SK-N-SH treated with all-trans-retinoic acid at 6 μM for 48 hours (cell line): ENCODE measurements at regions not wholly inside any gene's neighbourhood (a gene's known extent, or its start where the extent isn't known, plus 50 kb on each side); places are given as distances from the start of the nearest gene placed in this dataset.

ENCODE experiments used
- ESRRG ChIP-seq: fragments of 250-450 bp; sonication (Bioruptor Pico); IDR thresholded peaks from 2 replicates; pipeline ENCODE4 v1.6.1; 2021; ENCODE audit warnings: mild to moderate bottlenecking
- RARB ChIP-seq: fragments of 250-450 bp; sonication (Bioruptor Pico); IDR thresholded peaks from 2 replicates; pipeline ENCODE4 v1.8.0; 2021; ENCODE audit warnings: mild to moderate bottlenecking, moderate library complexity
- ZC3H10 ChIP-seq: fragments of 250-450 bp; sonication (Bioruptor Pico); IDR thresholded peaks from 2 replicates; pipeline ENCODE4 v1.5.1; 2021; ENCODE audit warnings: mild to moderate bottlenecking, moderate library complexity
- ZFP3 ChIP-seq: fragments of 250-450 bp; sonication (Bioruptor Pico); IDR thresholded peaks from 2 replicates; pipeline ENCODE4 v1.5.0; 2020; ENCODE audit warnings: mild to moderate bottlenecking, moderate library complexity
- ZFP30 ChIP-seq: fragments of 450-650 bp; formaldehyde crosslinking; IDR thresholded peaks from 2 replicates; pipeline ENCODE4 v1.5.0; 2022; ENCODE audit warnings: mild to moderate bottlenecking, moderate library complexity
- ZNF70 ChIP-seq: fragments of 450-650 bp; formaldehyde crosslinking; IDR thresholded peaks from 2 replicates; pipeline ENCODE4 v1.5.0; 2020; ENCODE audit warnings: mild to moderate bottlenecking, moderate library complexity
- TF ChIP-seq, protein P1 (sequence below): fragments of 250-450 bp; sonication (Bioruptor Pico); IDR thresholded peaks from 2 replicates; pipeline ENCODE4 v1.8.0; 2021; ENCODE audit warnings: low read depth, mild to moderate bottlenecking, moderate library complexity, borderline replicate concordance

GRCh38 chr10:78851647-78852046 lies 217.1 kb upstream of the ZMIZ1 start:
- TF ChIP-seq RARB (CRISPR knock-in tag) (no peak), ESRRG (CRISPR knock-in tag) (no peak), ZFP30 (no peak), ZC3H10 (CRISPR knock-in tag) (no peak), ZFP3 (CRISPR knock-in tag) (no peak), ZNF70 (no peak)
- TF ChIP-seq, protein P1, sequence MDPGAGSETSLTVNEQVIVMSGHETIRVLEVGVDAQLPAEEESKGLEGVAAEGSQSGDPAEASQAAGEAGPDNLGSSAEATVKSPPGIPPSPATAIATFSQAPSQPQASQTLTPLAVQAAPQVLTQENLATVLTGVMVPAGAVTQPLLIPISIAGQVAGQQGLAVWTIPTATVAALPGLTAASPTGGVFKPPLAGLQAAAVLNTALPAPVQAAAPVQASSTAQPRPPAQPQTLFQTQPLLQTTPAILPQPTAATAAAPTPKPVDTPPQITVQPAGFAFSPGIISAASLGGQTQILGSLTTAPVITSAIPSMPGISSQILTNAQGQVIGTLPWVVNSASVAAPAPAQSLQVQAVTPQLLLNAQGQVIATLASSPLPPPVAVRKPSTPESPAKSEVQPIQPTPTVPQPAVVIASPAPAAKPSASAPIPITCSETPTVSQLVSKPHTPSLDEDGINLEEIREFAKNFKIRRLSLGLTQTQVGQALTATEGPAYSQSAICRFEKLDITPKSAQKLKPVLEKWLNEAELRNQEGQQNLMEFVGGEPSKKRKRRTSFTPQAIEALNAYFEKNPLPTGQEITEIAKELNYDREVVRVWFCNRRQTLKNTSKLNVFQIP (CRISPR knock-in tag) = no peak
